Heart left ventricle (tissue), 16 donors: ENCODE measurements at regions not wholly inside any gene's neighbourhood (a gene's known extent, or its start where the extent isn't known, plus 50 kb on each side); places are given as distances from the start of the nearest gene placed in this dataset.
A peak's percentile ranks its signal among the peaks of the same experiment; 100 is the strongest.

Experiments used
- ATAC-seq, 4 donors: fragments of 200-7000 bp; cut with Tn5 transposase; one replicate each; pipeline ENCODE4 v1.9.1; 2020 to 2022; ENCODE audit warnings: moderate library complexity in 4 of 4, mild to moderate bottlenecking in 3 of 4, moderate number of reproducible peaks in 1 of 4
- DNase-seq, 5 donors: peaks; one replicate each; pipeline ENCODE4 v3.0.0-alpha.2; 2020
- H3K27ac ChIP-seq, 12 donors: fragments of 200-600 bp; sonication (generic) in 4 of 12; one replicate each; pipeline versions ENCODE4 v1.5.0 to v1.8.0; 2016 to 2022; ENCODE audit warnings: mild to moderate bottlenecking in 2 of 12
- H3K27me3 ChIP-seq, 9 donors: fragments of 200-600 bp; sonication (generic) in 2 of 9; one replicate each; pipeline versions ENCODE4 v1.5.1 to v1.8.0; 2016 to 2022; ENCODE audit warnings: mild to moderate bottlenecking in 3 of 9
- H3K36me3 ChIP-seq, 9 donors: fragments of 200-600 bp; sonication (generic) in 2 of 9; one replicate each; pipeline versions ENCODE4 v1.5.0 to v1.8.0; 2018 to 2022; ENCODE audit warnings: mild to moderate bottlenecking in 2 of 9
- H3K4me1 ChIP-seq, 12 donors: fragments of 200-600 bp; sonication (generic) in 4 of 12; one replicate each; pipeline versions ENCODE4 v1.5.0 to v1.8.0; 2016 to 2022; ENCODE audit warnings: mild to moderate bottlenecking in 3 of 12
- H3K4me3 ChIP-seq, 12 donors: fragments of 200-600 bp; sonication (generic) in 4 of 12; one replicate each; pipeline versions ENCODE4 v1.5.0 to v1.8.0; 2017 to 2022; ENCODE audit warnings: mild to moderate bottlenecking in 9 of 12, moderate library complexity in 4 of 12
- H3K9me3 ChIP-seq, 12 donors: fragments of 200-600 bp; sonication (generic) in 4 of 12; one replicate each; pipeline versions ENCODE4 v1.5.0 to v1.8.0; 2016 to 2022; ENCODE audit warnings: mild to moderate bottlenecking in 1 of 12
- CTCF ChIP-seq, 12 donors: fragments of 200-600 bp; sonication (generic) in 4 of 12; IDR thresholded peaks; one replicate each; pipeline versions ENCODE4 v1.5.0 to v1.8.0; 2018 to 2022; ENCODE audit warnings: antibody characterized with exemption in 12 of 12, mild to moderate bottlenecking in 5 of 12
- POLR2A ChIP-seq, 2 donors: fragments of 450-650 bp; IDR thresholded peaks; one replicate each; pipeline ENCODE4 v1.6.1; 2017; ENCODE audit warnings: antibody characterized with exemption in 2 of 2, mild to moderate bottlenecking in 2 of 2, moderate library complexity in 2 of 2
- WGBS, 4 donors: extraction: QIAGEN DNeasy Blood & Tissue Kit in 2 of 4; methylation state at CpG; one replicate each; pipeline versions ENCODE4 v1.1.5 to v1.1.7; 2013 to 2018; 5-methylcytosine and 5-hydroxymethylcytosine counted together
- intact Hi-C, 10 donors: fragments of 100-400 bp; cut with DNase I; formaldehyde crosslinking; loops; one replicate each; pipeline versions ENCODE4 v1.11.1 to v1.14.2; 2022
- donor health status: ischemic (EF 13 %, LVEDD 7.1; RV severe dilation, severe dysfunction).
- donor health status: healthy with polysubstance abuse.
- donor health status: DM: no; HTN: yes; CAD: no.
- donor health status: DM: no; HTN: no; CAD: no.
- donor health status: ischemic (EF 25% LVEDD 6.9; RV normal size, moderate dysfunction).
- donor health status: ischemic (EF 25% LVEDD 5.7; RV mildly dilated, moderate dysfunction).
- donor health status: healthy.
- donor health status: DM: yes; HTN: yes; CAD: no.
- donor health status: ischemic (EF 35%, LVEDD 5.7; RV mildly dilated, moderate dysfunction).
- donor health status: nonischemic (EF 11% LVEDD 7.7; RV severe dilation, severe dysfunction).
- donor health status: DM: yes; HTN: yes; CAD: no.
- donor health status: PGD.
- donor health status: ischemic (EF 29% LVEDD 5.4; RV normal size, mild dysfunction).
- donor health status: nonischemic (EF 23%, LVEDD 6.1; RV moderate dilation, normal function).

GRCh38 chr17:71472809-71473789, 647.7 kb upstream of the SOX9 start:
- Histone ChIP-seq H3K4me1 (no peaks in the 10 kb centered on the region), H3K9me3 (no peaks in the 10 kb centered on the region), H3K36me3 (no peaks in the 10 kb centered on the region), H3K27me3 (no peaks in the 10 kb centered on the region), H3K4me3 (no peak overlapping the region), H3K27ac (no peak overlapping the region)
- ATAC-seq: peak in 3 of 4 donors; percentile 62 to 75 (median 64)
- peak; percentile 32 to 66 (median 50) for TF ChIP-seq CTCF (IDR thresholded peaks at IDR 0.05)
- no peak for TF ChIP-seq POLR2A (IDR thresholded peaks at IDR 0.05)
- DNase-seq: no peak
- intact Hi-C loops: loop anchor here (1.0 to 10.0 kb wide), 7 partner anchors 642 to 1072 kb away; no protein-coding TSS in a partner anchor
- WGBS, 4 donors: 25 to 28% (median 27%) methylated on average over 7 of the region's 7 CpGs

- WGBS, 4 donors: 60 to 71% (median 61%) methylated on average over 2 of the region's 2 CpGs
- intact Hi-C loops: loop anchor here in 3 of 10 donors (10.0 kb wide), 2 partner anchors 637 to 1067 kb away; no protein-coding TSS in a partner anchor
- H3K36me3 ChIP-seq: no peaks in the 10 kb centered on the region
- H3K27me3 ChIP-seq: peaks cover 0 to 5% (median 0%) of the 10 kb centered on the region in 9 donors
- H3K4me3 ChIP-seq: no peak overlapping the region
- H3K9me3 ChIP-seq: no peaks in the 10 kb centered on the region
- H3K4me1 ChIP-seq: no peaks in the 10 kb centered on the region
- H3K27ac ChIP-seq: no peak overlapping the region
- DNase-seq: no peak
- TF ChIP-seq CTCF (IDR thresholded peaks at IDR 0.05): no peak
- no peak for TF ChIP-seq POLR2A (IDR thresholded peaks at IDR 0.05)
- ATAC-seq: no peak
These were observed 643.5 kb upstream of the SOX9 start for GRCh38 chr17:71477356-71477755.

GRCh38 chr17:71480099-71480498, 640.7 kb upstream of the SOX9 start:
- H3K27ac ChIP-seq: no peak overlapping the region
- H3K4me1 ChIP-seq: no peaks in the 10 kb centered on the region
- H3K36me3 ChIP-seq: no peaks in the 10 kb centered on the region
- H3K9me3 ChIP-seq: no peaks in the 10 kb centered on the region
- ATAC-seq (no peak), DNase-seq (no peak)
- WGBS, 4 donors: 63 to 75% (median 67%) methylated on average over 3 of the region's 3 CpGs
- intact Hi-C loops: no loop called here
- peaks cover 0 to 5% (median 0%) of the 10 kb centered on the region in 9 donors for H3K27me3 ChIP-seq
- TF ChIP-seq POLR2A (IDR thresholded peaks at IDR 0.05) (no peak), CTCF (IDR thresholded peaks at IDR 0.05) (no peak)
- no peak overlapping the region for H3K4me3 ChIP-seq

- Histone ChIP-seq H3K4me1 (no peaks in the 10 kb centered on the region), H3K36me3 (no peaks in the 10 kb centered on the region), H3K27ac (no peak overlapping the region), H3K9me3 (no peaks in the 10 kb centered on the region), H3K4me3 (no peak overlapping the region), H3K27me3 (peaks cover 0 to 5% (median 0%) of the 10 kb centered on the region in 9 donors)
- DNase-seq (no peak), ATAC-seq (no peak)
- WGBS, 4 donors: 42 to 59% (median 50%) methylated on average over 1 of the region's 1 CpG
- intact Hi-C loops: no loop called here
- TF ChIP-seq CTCF (IDR thresholded peaks at IDR 0.05) (no peak), POLR2A (IDR thresholded peaks at IDR 0.05) (no peak)
These were observed 638.2 kb upstream of the SOX9 start for GRCh38 chr17:71482625-71483024.
